GM21825 (cell line): ENCODE measurements at regions not wholly inside any gene's neighbourhood (a gene's known extent, or its start where the extent isn't known, plus 50 kb on each side); places are given as distances from the start of the nearest gene placed in this dataset.
A peak's percentile ranks its signal among the peaks of the same experiment; 100 is the strongest.

Experiments
- ATAC-seq: cut with Tn5 transposase; IDR thresholded peaks from one replicate; pipeline ENCODE4 v1.9.1; 2021; ENCODE audit warnings: mild to moderate bottlenecking, moderate library complexity; ENCODE audit not compliant: unreplicated experiment

GRCh38 chr10:56679578-56679977, 318.5 kb upstream of the ZWINT start:
- ATAC-seq: no peak

- ATAC-seq: peak; percentile 99
Measured at GRCh38 chr10:56662765-56663447, 301.8 kb upstream of the ZWINT start.

- ATAC-seq: peak; percentile 78
Measured at GRCh38 chr10:56653289-56653688, 292.2 kb upstream of the ZWINT start.

- no peak for ATAC-seq
Measured at GRCh38 chr10:56646329-56647111, 285.5 kb upstream of the ZWINT start.

GRCh38 chr10:56633876-56634452, 272.9 kb upstream of the ZWINT start:
- peak; percentile 99 for ATAC-seq

- ATAC-seq: peak; percentile 36
Measured at GRCh38 chr10:56632537-56632936, 271.5 kb upstream of the ZWINT start.

GRCh38 chr10:56624082-56624481, 263.0 kb upstream of the ZWINT start:
- ATAC-seq: peak; percentile 69

- ATAC-seq: no peak
Measured at GRCh38 chr10:56623064-56623463, 262.0 kb upstream of the ZWINT start.

GRCh38 chr10:56622335-56622973, 261.4 kb upstream of the ZWINT start:
- peak; percentile 80 for ATAC-seq

GRCh38 chr10:56606202-56606601, 245.1 kb upstream of the ZWINT start:
- no peak for ATAC-seq

GRCh38 chr10:56605051-56605450, 244.0 kb upstream of the ZWINT start:
- no peak for ATAC-seq

- ATAC-seq: no peak
Measured at GRCh38 chr10:56604624-56605023, 243.6 kb upstream of the ZWINT start.

GRCh38 chr10:56599201-56599600, 238.1 kb upstream of the ZWINT start:
- no peak for ATAC-seq

- ATAC-seq: no peak
Measured at GRCh38 chr10:56596257-56596656, 235.2 kb upstream of the ZWINT start.

- ATAC-seq: no peak
Measured at GRCh38 chr10:56593120-56593519, 232.1 kb upstream of the ZWINT start.

GRCh38 chr10:56586461-56586891, 225.4 kb upstream of the ZWINT start:
- no peak for ATAC-seq

- no peak for ATAC-seq
Measured at GRCh38 chr10:56585447-56586171, 224.6 kb upstream of the ZWINT start.

GRCh38 chr10:56583316-56583715, 222.3 kb upstream of the ZWINT start:
- no peak for ATAC-seq

- ATAC-seq: no peak
Measured at GRCh38 chr10:56567580-56567979, 206.5 kb upstream of the ZWINT start.

GRCh38 chr10:56561336-56561735, 200.3 kb upstream of the ZWINT start:
- no peak for ATAC-seq

GRCh38 chr10:56551037-56551436, 190.0 kb upstream of the ZWINT start:
- no peak for ATAC-seq
